ENCODE measurements at regions not wholly inside any gene's neighbourhood (a gene's known extent, or its start where the extent isn't known, plus 50 kb on each side); places are given as distances from the start of the nearest gene placed in this dataset.

DNA sequence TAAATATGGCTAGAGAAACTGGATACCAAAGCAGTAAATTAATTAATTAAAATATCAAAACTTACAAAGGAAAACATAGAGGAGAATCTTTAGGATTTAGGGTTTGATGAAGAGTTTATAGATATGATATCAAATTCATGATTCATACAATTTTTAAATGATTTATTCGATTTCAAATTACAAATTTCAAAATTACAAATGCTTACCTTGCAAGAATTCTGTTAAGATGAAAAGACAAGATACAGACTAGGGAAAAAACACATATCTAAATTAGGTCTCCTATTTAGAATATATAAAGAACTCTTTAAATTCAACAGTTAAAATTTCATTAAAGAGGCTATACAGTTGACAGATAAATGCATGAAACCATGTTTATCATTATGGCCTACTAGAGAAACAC lies 930.7 kb downstream of the ZPLD1 start:
- Histone ChIP-seq H3K79me2 (ENCODE audit: low read length) (no peaks in the 10 kb centered on the region), H3K36me3 (replicated peaks; ENCODE audit: insufficient read depth, low read length) (no peaks in the 10 kb centered on the region), H3K4me1 (ENCODE audit: low read length) (no peaks in the 10 kb centered on the region), H3K9ac (ENCODE audit: low read length) (no peak overlapping the region), H3K27ac (ENCODE audit: low read length) (no peak overlapping the region), H3K27me3 (replicated peaks; ENCODE audit: insufficient read depth, low read length) (no peaks in the 10 kb centered on the region), H2AFZ (ENCODE audit: low read length) (no peak overlapping the region), H3K9me2 (replicated peaks; ENCODE audit: insufficient read depth, low read length) (no peaks in the 10 kb centered on the region), H3K9me3 (replicated peaks; ENCODE audit: insufficient read depth, low read length) (no peaks in the 10 kb centered on the region), H4K20me1 (ENCODE audit: insufficient read depth, low read length) (no peaks in the 10 kb centered on the region), H3K4me2 (ENCODE audit: low read depth, low read length) (no peak overlapping the region), H3F3A (ENCODE audit: insufficient read depth, low read length) (no peaks in the 10 kb centered on the region), H3K4me3 (ENCODE audit: low read length) (no peak overlapping the region)
- TF ChIP-seq EZH2phosphoT487 (IDR thresholded peaks at IDR 0.05; ENCODE audit: low read length) (no peak), CTCF (IDR thresholded peaks at IDR 0.05; ENCODE audit: low read length) (no peak), EZH2 (optimal IDR thresholded peaks at IDR 0.05; ENCODE audit: low read depth, low read length) (no peak)
- DNase-seq = no peak

GRCh38 chr3:103367481-103367880 lies 932.7 kb downstream of the ZPLD1 start:
- TF ChIP-seq EZH2 (optimal IDR thresholded peaks at IDR 0.05; ENCODE audit: low read depth, low read length) (no peak), CTCF (IDR thresholded peaks at IDR 0.05; ENCODE audit: low read length) (no peak), EZH2phosphoT487 (IDR thresholded peaks at IDR 0.05; ENCODE audit: low read length) (no peak)
- no peaks in the 10 kb centered on the region for H3K27me3 ChIP-seq (replicated peaks; ENCODE audit: insufficient read depth, low read length)
- H3F3A ChIP-seq (ENCODE audit: insufficient read depth, low read length) = no peaks in the 10 kb centered on the region
- no peak overlapping the region for H3K4me2 ChIP-seq (ENCODE audit: low read depth, low read length)
- H3K36me3 ChIP-seq (replicated peaks; ENCODE audit: insufficient read depth, low read length) = no peaks in the 10 kb centered on the region
- no peaks in the 10 kb centered on the region for H3K9me3 ChIP-seq (replicated peaks; ENCODE audit: insufficient read depth, low read length)
- H3K4me3 ChIP-seq (ENCODE audit: low read length) = no peak overlapping the region
- H4K20me1 ChIP-seq (ENCODE audit: insufficient read depth, low read length) = no peaks in the 10 kb centered on the region
- no peaks in the 10 kb centered on the region for H3K4me1 ChIP-seq (ENCODE audit: low read length)
- H3K79me2 ChIP-seq (ENCODE audit: low read length) = no peaks in the 10 kb centered on the region
- no peak for DNase-seq
- H3K27ac ChIP-seq (ENCODE audit: low read length) = no peak overlapping the region
- H2AFZ ChIP-seq (ENCODE audit: low read length) = no peak overlapping the region
- no peaks in the 10 kb centered on the region for H3K9me2 ChIP-seq (replicated peaks; ENCODE audit: insufficient read depth, low read length)
- no peak overlapping the region for H3K9ac ChIP-seq (ENCODE audit: low read length)

GRCh38 chr3:103371411-103371810 lies 936.6 kb downstream of the ZPLD1 start:
- no peaks in the 10 kb centered on the region for H3K9me3 ChIP-seq (replicated peaks; ENCODE audit: insufficient read depth, low read length)
- no peaks in the 10 kb centered on the region for H3K9me2 ChIP-seq (replicated peaks; ENCODE audit: insufficient read depth, low read length)
- no peaks in the 10 kb centered on the region for H3K4me1 ChIP-seq (ENCODE audit: low read length)
- no peaks in the 10 kb centered on the region for H4K20me1 ChIP-seq (ENCODE audit: insufficient read depth, low read length)
- no peak overlapping the region for H3K4me2 ChIP-seq (ENCODE audit: low read depth, low read length)
- TF ChIP-seq EZH2 (optimal IDR thresholded peaks at IDR 0.05; ENCODE audit: low read depth, low read length) = no peak
- TF ChIP-seq CTCF (IDR thresholded peaks at IDR 0.05; ENCODE audit: low read length) = no peak
- TF ChIP-seq EZH2phosphoT487 (IDR thresholded peaks at IDR 0.05; ENCODE audit: low read length) = no peak
- no peak for DNase-seq
- H3K27me3 ChIP-seq (replicated peaks; ENCODE audit: insufficient read depth, low read length) = no peaks in the 10 kb centered on the region
- no peak overlapping the region for H3K9ac ChIP-seq (ENCODE audit: low read length)
- H3K36me3 ChIP-seq (replicated peaks; ENCODE audit: insufficient read depth, low read length) = no peaks in the 10 kb centered on the region
- no peaks in the 10 kb centered on the region for H3K79me2 ChIP-seq (ENCODE audit: low read length)
- H3F3A ChIP-seq (ENCODE audit: insufficient read depth, low read length) = no peaks in the 10 kb centered on the region
- no peak overlapping the region for H3K4me3 ChIP-seq (ENCODE audit: low read length)
- H3K27ac ChIP-seq (ENCODE audit: low read length) = no peak overlapping the region
- H2AFZ ChIP-seq (ENCODE audit: low read length) = no peak overlapping the region

All from MM.1S (cell line).